GM12875 (cell line): ENCODE measurements at regions not wholly inside any gene's neighbourhood (a gene's known extent, or its start where the extent isn't known, plus 50 kb on each side); places are given as distances from the start of the nearest gene placed in this dataset.

Experiments
- H3K4me3 ChIP-seq: one replicate; pipeline ENCODE4 v1.5.1; 2011; ENCODE audit warnings: low read depth, low read length, control low read depth
- CTCF ChIP-seq: IDR thresholded peaks from 2 replicates; pipeline ENCODE4 v1.5.1; 2011; ENCODE audit warnings: low read depth, mild to moderate bottlenecking, control low read depth, inconsistent platforms, low read length, moderate library complexity, borderline replicate concordance; ENCODE audit not compliant: insufficient read depth

- TF ChIP-seq CTCF: no peak
- no peak overlapping the region for H3K4me3 ChIP-seq
Observed at GRCh38 chr16:6382924-6383459, 949.7 kb upstream of the RBFOX1 start.

GRCh38 chr16:6381896-6382295, 950.7 kb upstream of the RBFOX1 start:
- no peak overlapping the region for H3K4me3 ChIP-seq
- TF ChIP-seq CTCF: no peak

- no peak overlapping the region for H3K4me3 ChIP-seq
- TF ChIP-seq CTCF: no peak
Observed at GRCh38 chr16:6377956-6378355, 954.7 kb upstream of the RBFOX1 start.

GRCh38 chr16:6375465-6376075, 957.1 kb upstream of the RBFOX1 start:
- H3K4me3 ChIP-seq: no peak overlapping the region
- TF ChIP-seq CTCF: no peak

- no peak for TF ChIP-seq CTCF
- H3K4me3 ChIP-seq: no peak overlapping the region
Observed at GRCh38 chr16:6374821-6375220, 957.8 kb upstream of the RBFOX1 start.

GRCh38 chr16:6364846-6365245, 967.8 kb upstream of the RBFOX1 start:
- TF ChIP-seq CTCF: no peak
- H3K4me3 ChIP-seq: no peak overlapping the region

GRCh38 chr16:6363896-6364607, 968.6 kb upstream of the RBFOX1 start:
- TF ChIP-seq CTCF: no peak
- H3K4me3 ChIP-seq: no peak overlapping the region
